CD4-positive, alpha-beta T cell treated with Interleukin-21 for 1 hour (primary cell): ENCODE measurements at regions not wholly inside any gene's neighbourhood (a gene's known extent, or its start where the extent isn't known, plus 50 kb on each side); places are given as distances from the start of the nearest gene placed in this dataset.
"Not testable (repeated sequence)": the region's sequence is repeated elsewhere in the genome, so short reads cannot be mapped to it uniquely, and the experiment has no call there.

ENCODE experiments used
- DNase-seq: peaks from one replicate; pipeline ENCODE4 v3.0.0-alpha.2; 2020

DNA sequence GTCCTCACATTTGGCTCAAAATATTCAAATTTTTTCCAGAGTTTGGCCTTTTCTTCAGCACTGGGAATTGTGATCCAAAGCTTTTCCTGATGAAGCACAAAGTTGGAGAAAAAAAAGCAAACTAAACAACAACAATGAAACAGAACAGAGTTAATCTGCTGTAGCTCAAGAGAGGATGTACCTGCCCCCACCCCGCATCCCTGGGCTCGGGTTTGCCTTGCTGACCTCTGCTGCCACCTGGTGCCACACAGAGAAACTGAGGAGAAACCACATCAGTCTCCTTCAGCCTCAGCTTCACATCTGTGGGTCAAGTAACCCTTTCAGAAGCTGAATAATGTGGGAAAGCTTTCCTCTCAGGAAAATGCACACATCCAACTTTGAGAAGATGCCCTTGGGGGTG is 290.4 kb downstream of the RTP5 start:
- not testable (repeated sequence) for DNase-seq

DNA sequence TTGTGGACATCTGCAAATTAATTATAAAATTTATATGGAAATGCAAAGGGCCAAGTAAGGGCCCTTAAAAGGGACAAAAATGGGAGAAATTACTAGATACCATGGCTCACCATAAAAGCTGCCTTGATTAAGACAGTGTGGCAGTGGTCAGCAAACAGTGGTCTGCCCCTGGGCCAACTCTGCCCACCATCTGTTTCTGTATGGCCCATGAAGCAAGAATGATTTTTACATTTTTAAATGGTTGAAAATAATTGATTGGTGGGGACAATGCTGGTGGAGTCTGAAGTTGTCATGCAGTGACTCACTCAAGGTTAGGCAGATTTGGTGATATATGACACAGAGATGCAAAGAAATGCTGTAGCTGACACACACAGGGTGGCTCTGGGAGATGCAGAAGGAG is 295.6 kb downstream of the RTP5 start:
- DNase-seq = not testable (repeated sequence)

DNA sequence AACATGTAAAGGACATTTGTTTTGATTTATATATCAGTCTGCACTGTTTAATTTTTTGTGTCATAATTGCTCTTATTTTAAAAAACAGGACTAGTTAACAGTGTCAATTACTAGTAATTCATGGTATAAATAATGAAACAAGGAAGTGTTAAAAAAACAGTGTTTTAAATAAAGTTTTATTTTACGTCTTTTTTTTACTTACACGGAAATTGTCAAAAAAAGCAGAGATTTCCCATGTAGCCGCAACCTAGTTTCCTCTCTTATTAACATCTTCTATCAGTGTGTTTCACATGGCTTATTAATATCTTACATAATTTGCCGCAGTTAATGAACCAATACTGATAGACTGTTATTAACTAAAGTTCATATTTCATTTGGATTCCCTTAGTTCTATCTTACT is 301.8 kb downstream of the RTP5 start:
- DNase-seq = not testable (repeated sequence)
